ENCODE measurements at regions not wholly inside any gene's neighbourhood (a gene's known extent, or its start where the extent isn't known, plus 50 kb on each side); places are given as distances from the start of the nearest gene placed in this dataset.

DNA sequence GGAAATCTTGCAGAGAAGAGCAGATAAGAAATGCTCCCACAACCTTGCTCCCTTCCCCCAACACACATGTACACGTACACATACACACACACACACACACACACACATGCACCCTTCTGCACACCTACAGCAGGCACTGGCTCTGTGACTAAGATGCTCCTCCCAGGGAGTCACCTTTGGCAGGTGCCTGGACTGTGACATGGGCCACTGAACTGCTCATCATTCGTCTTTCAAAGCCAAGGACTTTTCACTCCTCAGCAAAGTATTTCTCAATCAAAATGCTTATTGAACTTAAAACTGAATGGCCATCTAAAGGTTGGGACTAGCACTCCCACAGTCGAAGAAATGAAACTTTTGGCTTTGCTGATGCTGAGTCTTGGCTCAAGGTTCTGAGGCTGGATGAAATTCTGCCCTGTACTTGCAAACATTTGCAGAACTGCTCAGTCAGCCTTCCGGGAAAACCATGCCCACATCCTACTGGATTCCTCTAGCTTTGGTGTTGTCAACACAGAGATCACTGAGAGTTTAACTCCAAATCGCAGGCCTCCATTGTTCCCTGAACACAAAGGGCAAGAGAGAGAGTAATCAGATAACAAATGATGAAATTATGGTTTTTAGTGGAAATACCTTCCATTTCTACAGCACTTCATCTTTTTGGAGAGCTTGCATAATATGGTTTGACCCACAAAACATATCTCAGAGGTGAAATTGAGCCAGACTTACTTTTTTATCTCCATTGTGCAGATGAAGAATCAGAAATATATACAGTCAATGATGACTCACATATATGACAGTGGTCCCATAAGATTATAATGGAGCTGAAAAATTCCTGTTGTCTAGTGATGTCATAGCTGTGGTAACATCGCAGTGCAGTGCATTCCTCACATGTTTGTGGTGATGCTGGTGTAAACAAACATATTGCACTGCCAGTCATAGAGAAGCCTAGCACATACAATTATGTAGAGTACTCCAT is 72.4 kb upstream of the BCAR3 start:
- ChIA-PET POLR2A (no interaction called here), CTCF (interaction anchor here (1.0 kb wide), 1 partner anchor 60 kb away, joined by 3 read pairs; no protein-coding TSS in a partner anchor)
- H3K9me3 Mint-ChIP-seq = no peaks in the 10 kb centered on the region
- H3K27ac Mint-ChIP-seq = no peak overlapping the region
- H3K4me1 Mint-ChIP-seq = peaks cover 39% of the 10 kb centered on the region
- no peaks in the 10 kb centered on the region for H3K27me3 Mint-ChIP-seq
- TF ChIP-seq, protein P1, sequence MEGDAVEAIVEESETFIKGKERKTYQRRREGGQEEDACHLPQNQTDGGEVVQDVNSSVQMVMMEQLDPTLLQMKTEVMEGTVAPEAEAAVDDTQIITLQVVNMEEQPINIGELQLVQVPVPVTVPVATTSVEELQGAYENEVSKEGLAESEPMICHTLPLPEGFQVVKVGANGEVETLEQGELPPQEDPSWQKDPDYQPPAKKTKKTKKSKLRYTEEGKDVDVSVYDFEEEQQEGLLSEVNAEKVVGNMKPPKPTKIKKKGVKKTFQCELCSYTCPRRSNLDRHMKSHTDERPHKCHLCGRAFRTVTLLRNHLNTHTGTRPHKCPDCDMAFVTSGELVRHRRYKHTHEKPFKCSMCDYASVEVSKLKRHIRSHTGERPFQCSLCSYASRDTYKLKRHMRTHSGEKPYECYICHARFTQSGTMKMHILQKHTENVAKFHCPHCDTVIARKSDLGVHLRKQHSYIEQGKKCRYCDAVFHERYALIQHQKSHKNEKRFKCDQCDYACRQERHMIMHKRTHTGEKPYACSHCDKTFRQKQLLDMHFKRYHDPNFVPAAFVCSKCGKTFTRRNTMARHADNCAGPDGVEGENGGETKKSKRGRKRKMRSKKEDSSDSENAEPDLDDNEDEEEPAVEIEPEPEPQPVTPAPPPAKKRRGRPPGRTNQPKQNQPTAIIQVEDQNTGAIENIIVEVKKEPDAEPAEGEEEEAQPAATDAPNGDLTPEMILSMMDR (IDR thresholded peaks at IDR 0.05) = no peak
- no peak for DNase-seq
- ATAC-seq (ENCODE audit: low read depth) = no peak
- no peaks in the 10 kb centered on the region for H3K36me3 Mint-ChIP-seq (ENCODE audit: low read depth)
- no peak overlapping the region for H3K4me3 Mint-ChIP-seq
- intact Hi-C loops (cut with micrococcal nuclease) = loop anchor here (5.0 kb wide), 1 partner anchor 407 kb away; the partner anchor contains the start of gene DR1

DNA sequence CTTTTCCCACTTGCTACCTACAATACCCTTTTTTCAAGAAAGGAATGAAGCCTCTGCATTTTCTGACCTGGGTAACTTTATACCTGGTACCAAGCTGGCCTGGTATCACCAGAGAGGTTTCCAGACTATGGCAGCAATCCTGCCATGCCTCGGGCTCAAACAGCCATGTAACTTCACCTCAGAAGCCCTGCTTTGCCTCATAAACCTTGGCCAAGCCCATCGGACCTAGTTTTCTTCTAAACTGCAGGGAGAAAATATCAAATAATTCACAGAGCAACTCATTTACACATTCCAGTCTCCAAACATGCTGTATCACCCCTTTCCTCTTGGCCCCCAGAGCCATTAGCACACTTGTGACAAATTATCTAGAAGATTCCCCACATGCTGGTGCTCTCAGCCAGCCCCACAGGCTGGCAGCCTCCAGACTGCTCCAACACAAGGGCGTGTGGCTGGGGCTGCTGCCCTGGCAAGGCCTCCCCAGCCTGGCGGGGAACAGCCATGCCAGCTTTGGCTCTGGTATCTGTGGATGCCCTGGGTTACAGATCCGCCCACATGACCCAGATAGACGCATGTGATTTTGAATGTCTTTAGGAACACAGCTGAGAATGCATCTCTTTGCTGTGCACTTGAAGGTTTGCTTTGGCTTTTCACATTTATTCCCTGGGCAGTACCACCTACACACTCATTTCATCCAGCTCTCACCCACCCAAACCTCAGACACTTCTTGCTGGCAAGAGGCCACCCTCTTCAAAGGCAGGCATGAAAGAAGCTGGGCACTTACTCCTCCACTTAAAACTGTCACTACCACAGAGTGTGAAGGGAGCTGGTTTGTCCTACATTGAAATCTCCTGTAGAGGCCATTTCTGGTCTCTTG is 70.0 kb upstream of the BCAR3 start:
- ATAC-seq (ENCODE audit: low read depth) = no peak
- Mint-ChIP-seq H3K4me1 (peaks cover 47% of the 10 kb centered on the region), H3K4me3 (peak overlapping the region; percentile 76), H3K9me3 (peaks cover 3% of the 10 kb centered on the region), H3K27me3 (no peaks in the 10 kb centered on the region), H3K36me3 (ENCODE audit: low read depth) (no peaks in the 10 kb centered on the region), H3K27ac (peak overlapping the region; percentile 94)
- ChIA-PET CTCF (interaction anchor here (1.2 to 3.4 kb wide), 3 partner anchors 65 to 121 kb away, joined by 4 to 38 read pairs (median 4); partner anchors contain the start of gene BCAR3), POLR2A (interaction anchor here (1.0 to 3.6 kb wide), 5 partner anchors 15 to 143 kb away, joined by 3 to 30 read pairs (median 5); partner anchors contain the start of gene BCAR3)
- intact Hi-C loops (cut with micrococcal nuclease) = loop anchor here (5.0 kb wide), 1 partner anchor 404 kb away; the partner anchor contains the start of gene DR1
- TF ChIP-seq, protein P1 (IDR thresholded peaks at IDR 0.05) = no peak
- no peak for DNase-seq

DNA sequence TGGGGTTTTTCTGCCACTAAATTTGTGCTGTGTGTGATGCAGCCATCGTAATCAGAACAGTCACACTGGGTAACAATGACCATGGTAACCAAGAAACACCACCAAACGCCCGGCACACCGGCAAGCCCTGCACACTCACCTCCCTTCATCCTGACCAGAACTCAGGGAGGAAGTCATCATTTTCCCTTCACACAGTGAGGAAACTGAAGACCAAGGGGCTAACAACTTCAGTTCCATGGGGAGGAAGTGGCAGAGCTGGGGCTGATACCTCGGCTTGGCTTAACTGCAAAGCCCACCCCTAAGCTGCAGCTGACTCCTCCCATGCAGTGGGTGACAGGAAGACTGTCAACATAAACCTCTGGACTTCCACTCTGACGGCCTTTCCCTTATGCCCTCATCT is 69.3 kb upstream of the BCAR3 start:
- ChIA-PET CTCF (interaction anchor here (1.0 to 3.4 kb wide), 11 partner anchors 34 to 121 kb away, joined by 3 to 38 read pairs (median 4); partner anchors contain the start of gene BCAR3), POLR2A (interaction anchor here (1.0 to 3.6 kb wide), 10 partner anchors 15 to 142 kb away, joined by 3 to 30 read pairs (median 10); partner anchors contain the start of gene BCAR3)
- H3K4me1 Mint-ChIP-seq = peaks cover 50% of the 10 kb centered on the region
- intact Hi-C loops (cut with micrococcal nuclease) = loop anchor here (1.0 to 5.0 kb wide), 7 partner anchors 43 to 404 kb away; partner anchors contain the start of genes BCAR3 and DR1
- DNase-seq = no peak
- peak; percentile 40 for ATAC-seq (ENCODE audit: low read depth)
- H3K27ac Mint-ChIP-seq = peak overlapping the region; percentile 94
- no peaks in the 10 kb centered on the region for H3K27me3 Mint-ChIP-seq
- H3K9me3 Mint-ChIP-seq = peaks cover 3% of the 10 kb centered on the region
- H3K4me3 Mint-ChIP-seq = peak overlapping the region; percentile 76
- TF ChIP-seq, protein P1 (IDR thresholded peaks at IDR 0.05) = no peak
- no peaks in the 10 kb centered on the region for H3K36me3 Mint-ChIP-seq (ENCODE audit: low read depth)

DNA sequence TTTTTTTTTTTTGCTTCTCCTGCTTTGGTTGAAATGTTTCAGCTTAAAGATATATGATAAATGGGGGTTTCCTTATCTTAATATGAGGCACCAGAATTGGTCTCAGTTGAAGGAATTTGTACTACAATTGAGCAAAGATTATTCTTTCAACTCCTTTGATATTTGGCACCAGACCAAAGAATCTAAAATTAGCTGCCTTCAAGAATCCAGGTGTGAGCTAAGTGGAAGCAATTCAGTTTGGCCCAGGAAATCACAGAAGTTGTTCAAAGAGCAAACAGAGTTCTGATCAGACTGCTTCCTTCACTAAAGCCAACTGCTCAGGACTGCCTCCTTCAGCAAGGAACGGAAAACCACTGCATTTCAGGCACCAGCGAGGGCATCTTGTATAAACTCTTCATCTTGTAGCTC is 68.3 kb upstream of the BCAR3 start:
- intact Hi-C loops (cut with micrococcal nuclease) = loop anchor here (1.0 to 5.0 kb wide), 12 partner anchors 17 to 671 kb away; partner anchors contain the start of genes BCAR3, CCDC18, DR1 and MTF2
- Mint-ChIP-seq H3K4me3 (peak overlapping the region; percentile 76), H3K4me1 (peaks cover 60% of the 10 kb centered on the region), H3K27me3 (no peaks in the 10 kb centered on the region), H3K9me3 (peaks cover 3% of the 10 kb centered on the region), H3K27ac (peak overlapping the region; percentile 94), H3K36me3 (ENCODE audit: low read depth) (no peaks in the 10 kb centered on the region)
- ChIA-PET POLR2A (interaction anchor here (0.6 to 3.6 kb wide), 24 partner anchors 12 to 1041 kb away, joined by 3 to 30 read pairs (median 5); partner anchors contain the start of genes BCAR3, DIPK1A and MTF2), CTCF (interaction anchor here (0.8 to 3.4 kb wide), 17 partner anchors 12 to 120 kb away, joined by 3 to 38 read pairs (median 4); partner anchors contain the start of gene BCAR3)
- TF ChIP-seq, protein P1 (IDR thresholded peaks at IDR 0.05) = no peak
- DNase-seq (no peak), ATAC-seq (ENCODE audit: low read depth) (peak; percentile 62)

All from activated B cell treated with CpG ODN at 0.5 μM for 24 hours (primary cell).